Stimulated activated CD4-positive, alpha-beta T cell treated with anti-CD3 and anti-CD28 coated beads, TNF-alpha, amount 100 ng/mL, for 24 hours (primary cell): ENCODE measurements at regions not wholly inside any gene's neighbourhood (a gene's known extent, or its start where the extent isn't known, plus 50 kb on each side); places are given as distances from the start of the nearest gene placed in this dataset.
A peak's percentile ranks its signal among the peaks of the same experiment; 100 is the strongest.

ENCODE experiments used
- DNase-seq, 3 experiments: peaks; one replicate each; pipeline ENCODE4 v3.0.0-alpha.2; 2020; ENCODE audit warnings: low read depth in 3 of 3

- no peak for DNase-seq
Observed at GRCh38 chr18:67232991-67233390, 283.5 kb downstream of the DSEL start.

GRCh38 chr18:67232406-67232805 is 284.1 kb downstream of the DSEL start:
- no peak for DNase-seq

- no peak for DNase-seq
Observed at GRCh38 chr18:67222887-67223286, 293.6 kb downstream of the DSEL start.

- DNase-seq: no peak
Observed at GRCh38 chr18:67219821-67220220, 296.7 kb downstream of the DSEL start.

GRCh38 chr18:67218556-67218955 is 298.0 kb downstream of the DSEL start:
- DNase-seq: no peak

- DNase-seq: peak in 2 of 3 experiments; percentile 36 to 45
Observed at GRCh38 chr18:67217551-67218166, 298.9 kb downstream of the DSEL start.

- DNase-seq: no peak
Observed at GRCh38 chr18:67216846-67217245, 299.7 kb downstream of the DSEL start.

GRCh38 chr18:67215686-67216085 is 300.8 kb downstream of the DSEL start:
- DNase-seq: no peak

- no peak for DNase-seq
Observed at GRCh38 chr18:67211646-67212045, 304.9 kb downstream of the DSEL start.

GRCh38 chr18:67200665-67201064 is 315.9 kb downstream of the DSEL start:
- no peak for DNase-seq

- no peak for DNase-seq
Observed at GRCh38 chr18:67199993-67200617, 316.4 kb downstream of the DSEL start.

GRCh38 chr18:67194886-67195285 is 321.6 kb downstream of the DSEL start:
- DNase-seq: no peak

GRCh38 chr18:67192535-67192934 is 324.0 kb downstream of the DSEL start:
- no peak for DNase-seq

- DNase-seq: no peak
Observed at GRCh38 chr18:67183398-67183797, 333.1 kb downstream of the DSEL start.

GRCh38 chr18:67179726-67180125 is 336.8 kb downstream of the DSEL start:
- DNase-seq: no peak

- no peak for DNase-seq
Observed at GRCh38 chr18:67159662-67160061, 356.9 kb downstream of the DSEL start.

GRCh38 chr18:67154979-67155378 is 361.5 kb downstream of the DSEL start:
- no peak for DNase-seq

- no peak for DNase-seq
Observed at GRCh38 chr18:67151366-67151765, 365.2 kb downstream of the DSEL start.

- DNase-seq: no peak
Observed at GRCh38 chr18:67145586-67146292, 370.8 kb downstream of the DSEL start.

GRCh38 chr18:67144329-67144728 is 372.2 kb downstream of the DSEL start:
- DNase-seq: no peak

GRCh38 chr18:67143028-67143427 is 373.5 kb downstream of the DSEL start:
- no peak for DNase-seq

- DNase-seq: no peak
Observed at GRCh38 chr18:67142604-67143003, 373.9 kb downstream of the DSEL start.

- no peak for DNase-seq
Observed at GRCh38 chr18:67140495-67140894, 376.0 kb downstream of the DSEL start.
